Spleen (tissue), 7 donors: ENCODE measurements at regions not wholly inside any gene's neighbourhood (a gene's known extent, or its start where the extent isn't known, plus 50 kb on each side); places are given as distances from the start of the nearest gene placed in this dataset.

Experiments
- CTCF ChIP-seq, 11 experiments: fragments of 200-600 bp in 7 of 11; fragments of 450-650 bp in 4 of 11; sonication (generic) in 4 of 11; IDR thresholded peaks in 8 of 11; conservative IDR thresholded peaks in 3 of 11; 1 replicate in 7 of 11; 2 replicates in 4 of 11; pipeline versions ENCODE4 v1.4.0 to v1.8.0; 2016 to 2021; ENCODE audit warnings: antibody characterized with exemption in 11 of 11, inconsistent platforms in 4 of 11, mild to moderate bottlenecking in 1 of 11
- POLR2A ChIP-seq, 3 donors: fragments of 450-650 bp; IDR thresholded peaks; one replicate each; pipeline ENCODE4 v1.5.1; 2017; ENCODE audit warnings: antibody characterized with exemption in 3 of 3, mild to moderate bottlenecking in 1 of 3
- donor health status: DM: no; HTN: no; CAD: no; lungs with moderate emphysema.
- donor health status: DM: no; HTN: no; CAD: no.
- donor health status: DM: no; HTN: no; CAD: no.

- no peak for TF ChIP-seq CTCF (IDR thresholded peaks at IDR 0.05 in 8 of 11, conservative IDR thresholded peaks at IDR 0.05 in 3 of 11)
- TF ChIP-seq POLR2A (IDR thresholded peaks at IDR 0.05), result no peak
Observed at GRCh38 chr5:98157368-98157767, 616.1 kb upstream of the RGMB start.
